ENCODE measurements at regions not wholly inside any gene's neighbourhood (a gene's known extent, or its start where the extent isn't known, plus 50 kb on each side); places are given as distances from the start of the nearest gene placed in this dataset.
A peak's percentile ranks its signal among the peaks of the same experiment; 100 is the strongest.

GRCh38 chr20:40568200-40568599, 120.8 kb downstream of the MAFB start:
- peak; percentile 51 for DNase-seq
- no peaks in the 10 kb centered on the region for H3K36me3 ChIP-seq (ENCODE audit: low read depth)
- no peak overlapping the region for H3K4me2 ChIP-seq (ENCODE audit: unreplicated experiment)
- WGBS, 2 experiments (ENCODE audit: low coverage in 1 of 2, low lambda C conversion rate in 2 of 2, missing lambda C conversion rate in 2 of 2) = 59 to 69% methylated on average over 3 of the region's 3 CpGs
- H3K27ac ChIP-seq = no peak overlapping the region
- H4K20me1 ChIP-seq (ENCODE audit: insufficient read depth) = no peaks in the 10 kb centered on the region
- H3K4me3 ChIP-seq = no peak overlapping the region
- no peaks in the 10 kb centered on the region for H3F3A ChIP-seq (ENCODE audit: insufficient read depth)
- no peaks in the 10 kb centered on the region for H3K9me3 ChIP-seq (ENCODE audit: low read depth)
- no peak overlapping the region for H2AFZ ChIP-seq
- no peaks in the 10 kb centered on the region for H3K9me2 ChIP-seq (ENCODE audit: insufficient read depth)
- H3K9ac ChIP-seq = no peak overlapping the region
- in situ Hi-C loops (cut with MboI) = no loop called here
- H3K79me2 ChIP-seq (ENCODE audit: insufficient read depth) = no peaks in the 10 kb centered on the region
- no peaks in the 10 kb centered on the region for H3K27me3 ChIP-seq (replicated peaks; ENCODE audit: insufficient read depth)
- no peak for TF ChIP-seq EZH2 (IDR thresholded peaks at IDR 0.05; ENCODE audit: insufficient read depth, poor library complexity, severe bottlenecking)
- no peak for TF ChIP-seq EZH2phosphoT487 (IDR thresholded peaks at IDR 0.05; ENCODE audit: insufficient read depth, low read depth)
- 0 out of 2 replicates have a peak, but pooled peaks cover 8% of the 10 kb centered on the region for H3K4me1 ChIP-seq (ENCODE audit: insufficient read depth)

- Histone ChIP-seq H3K27ac (no peak overlapping the region), H3K36me3 (ENCODE audit: low read depth) (no peaks in the 10 kb centered on the region), H3K4me1 (ENCODE audit: insufficient read depth) (0 out of 2 replicates have a peak, but pooled peaks cover 14% of the 10 kb centered on the region), H2AFZ (no peak overlapping the region), H3K9me2 (ENCODE audit: insufficient read depth) (no peaks in the 10 kb centered on the region), H3K9me3 (ENCODE audit: low read depth) (no peaks in the 10 kb centered on the region), H3K79me2 (ENCODE audit: insufficient read depth) (no peaks in the 10 kb centered on the region), H3F3A (ENCODE audit: insufficient read depth) (0 out of 2 replicates have a peak, but pooled peaks cover 4% of the 10 kb centered on the region), H3K4me2 (ENCODE audit: unreplicated experiment) (no peak overlapping the region), H3K27me3 (replicated peaks; ENCODE audit: insufficient read depth) (no peaks in the 10 kb centered on the region), H3K4me3 (no peak overlapping the region), H3K9ac (no peak overlapping the region), H4K20me1 (ENCODE audit: insufficient read depth) (no peaks in the 10 kb centered on the region)
- no peak for DNase-seq
- in situ Hi-C loops (cut with MboI) = no loop called here
- WGBS, 2 experiments (ENCODE audit: low coverage in 1 of 2, low lambda C conversion rate in 2 of 2, missing lambda C conversion rate in 2 of 2) = 50 to 75% methylated on average over 1 of the region's 1 CpG
- TF ChIP-seq EZH2 (IDR thresholded peaks at IDR 0.05; ENCODE audit: insufficient read depth, poor library complexity, severe bottlenecking) = no peak
- TF ChIP-seq EZH2phosphoT487 (IDR thresholded peaks at IDR 0.05; ENCODE audit: insufficient read depth, low read depth) = no peak
These were observed 123.4 kb downstream of the MAFB start for GRCh38 chr20:40565682-40566040.

- Histone ChIP-seq H2AFZ (no peak overlapping the region), H3K9me2 (ENCODE audit: insufficient read depth) (no peaks in the 10 kb centered on the region), H3K79me2 (ENCODE audit: insufficient read depth) (no peaks in the 10 kb centered on the region), H3K4me2 (ENCODE audit: unreplicated experiment) (no peak overlapping the region), H3K4me3 (no peak overlapping the region), H4K20me1 (ENCODE audit: insufficient read depth) (no peaks in the 10 kb centered on the region), H3K9ac (no peak overlapping the region), H3K4me1 (ENCODE audit: insufficient read depth) (0 out of 2 replicates have a peak, but pooled peaks cover 14% of the 10 kb centered on the region), H3F3A (ENCODE audit: insufficient read depth) (0 out of 2 replicates have a peak, but pooled peaks cover 4% of the 10 kb centered on the region), H3K36me3 (ENCODE audit: low read depth) (no peaks in the 10 kb centered on the region), H3K27ac (no peak overlapping the region), H3K27me3 (replicated peaks; ENCODE audit: insufficient read depth) (no peaks in the 10 kb centered on the region), H3K9me3 (ENCODE audit: low read depth) (no peaks in the 10 kb centered on the region)
- WGBS, 2 experiments (ENCODE audit: low coverage in 1 of 2, low lambda C conversion rate in 2 of 2, missing lambda C conversion rate in 2 of 2) = 40 to 46% methylated on average over 6 of the region's 6 CpGs
- TF ChIP-seq EZH2phosphoT487 (IDR thresholded peaks at IDR 0.05; ENCODE audit: insufficient read depth, low read depth) = no peak
- no peak for TF ChIP-seq EZH2 (IDR thresholded peaks at IDR 0.05; ENCODE audit: insufficient read depth, poor library complexity, severe bottlenecking)
- in situ Hi-C loops (cut with MboI) = no loop called here
- peak; percentile 81 for DNase-seq
These were observed 123.9 kb downstream of the MAFB start for GRCh38 chr20:40565001-40565681.

GRCh38 chr20:40563296-40563950, 125.6 kb downstream of the MAFB start:
- in situ Hi-C loops (cut with MboI) = no loop called here
- Histone ChIP-seq H3K4me3 (no peak overlapping the region), H2AFZ (no peak overlapping the region), H3K9me2 (ENCODE audit: insufficient read depth) (no peaks in the 10 kb centered on the region), H3K9ac (no peak overlapping the region), H3K9me3 (ENCODE audit: low read depth) (no peaks in the 10 kb centered on the region), H3K27me3 (replicated peaks; ENCODE audit: insufficient read depth) (no peaks in the 10 kb centered on the region), H3F3A (ENCODE audit: insufficient read depth) (0 out of 2 replicates have a peak, but pooled peaks cover 4% of the 10 kb centered on the region), H3K4me1 (ENCODE audit: insufficient read depth) (0 out of 2 replicates have a peak, but pooled peaks cover 14% of the 10 kb centered on the region), H3K79me2 (ENCODE audit: insufficient read depth) (no peaks in the 10 kb centered on the region), H3K36me3 (ENCODE audit: low read depth) (no peaks in the 10 kb centered on the region), H4K20me1 (ENCODE audit: insufficient read depth) (no peaks in the 10 kb centered on the region), H3K4me2 (ENCODE audit: unreplicated experiment) (no peak overlapping the region), H3K27ac (no peak overlapping the region)
- DNase-seq = peak; percentile 37
- 74 to 87% methylated on average over 8 of the region's 8 CpGs for WGBS, 2 experiments (ENCODE audit: low coverage in 1 of 2, low lambda C conversion rate in 2 of 2, missing lambda C conversion rate in 2 of 2)
- no peak for TF ChIP-seq EZH2 (IDR thresholded peaks at IDR 0.05; ENCODE audit: insufficient read depth, poor library complexity, severe bottlenecking)
- no peak for TF ChIP-seq EZH2phosphoT487 (IDR thresholded peaks at IDR 0.05; ENCODE audit: insufficient read depth, low read depth)
